GM12878 (cell line): ENCODE measurements at regions not wholly inside any gene's neighbourhood (a gene's known extent, or its start where the extent isn't known, plus 50 kb on each side); places are given as distances from the start of the nearest gene placed in this dataset.

Experiments used
- ATAC-seq: fragments of 200-7000 bp; cut with Tn5 transposase; 3 replicates; pipeline ENCODE4 v1.9.1; 2020; ENCODE audit warnings: mild to moderate bottlenecking, moderate library complexity
- BruUV-seq: library from RNA; stranded (reverse); fragments of 400-500 nt; replicated peaks from 2 replicates; lab custom pipeline; 2021; lab: Mats Ljungman, UMichigan
- CTCF ChIA-PET: fragments of 300-600 bp; sonication (Branson Sonifier 250); formaldehyde crosslinking; extraction: SDS; loops from one replicate; lab custom pipeline; 2021; ENCODE audit warnings: inconsistent platforms; lab: Yijun Ruan, JAX
- POLR2A ChIA-PET: fragments of 350-600 bp; formaldehyde crosslinking; extraction: SDS; loops from one replicate; lab custom pipeline; 2021; ENCODE audit warnings: inconsistent platforms; lab: Charles Lee
- RAD21 ChIA-PET: fragments of 300-600 bp; sonication (Branson Sonifier 250); formaldehyde crosslinking; loops from one replicate; lab custom pipeline; 2023; ENCODE audit warnings: antibody characterized with exemption; ENCODE audit not compliant: unreplicated experiment; lab: Charles Lee
- SMC1A ChIA-PET: fragments of 300-600 bp; sonication (Branson Sonifier 250); formaldehyde crosslinking; loops from one replicate; lab custom pipeline; 2023; ENCODE audit not compliant: unreplicated experiment, uncharacterized antibody; lab: Charles Lee
- DNase-seq: peaks from one replicate; pipeline ENCODE4 v3.0.0-alpha.2; 2011; ENCODE audit warnings: low read depth, low spot score
- FAIRE-seq: peaks from 3 replicates; lab custom pipeline; 2011; peaks lifted over from hg19 to GRCh38; lab: Jason Lieb, UNC
- H2AFZ ChIP-seq: 2 replicates; pipeline ENCODE4 v1.6.0; 2011; ENCODE audit warnings: low read depth, low read length, control low read depth; ENCODE audit not compliant: control insufficient read depth
- H3K27ac ChIP-seq: 2 replicates; pipeline ENCODE4 v1.5.1; 2011; ENCODE audit warnings: control low read depth; ENCODE audit not compliant: control insufficient read depth, insufficient read depth
- H3K27me3 ChIP-seq, 2 experiments: replicated peaks in 1 of 2; 2 replicates each; pipeline versions ENCODE4 v1.6.0 to v1.6.1; 2011; ENCODE audit warnings: low read length in 1 of 2; ENCODE audit not compliant: control insufficient read depth in 2 of 2, insufficient read depth in 2 of 2
- H3K36me3 ChIP-seq, 2 experiments: 2 replicates each; pipeline ENCODE4 v1.5.1; 2011; ENCODE audit warnings: low read length in 1 of 2; ENCODE audit not compliant: control insufficient read depth in 2 of 2, insufficient read depth in 2 of 2
- H3K4me1 ChIP-seq: 2 replicates; pipeline ENCODE4 v1.6.1; 2011; ENCODE audit warnings: mild to moderate bottlenecking, low read length, moderate library complexity, mixed read lengths; ENCODE audit not compliant: control insufficient read depth, insufficient read depth
- H3K4me2 ChIP-seq: 2 replicates; pipeline ENCODE4 v1.6.0; 2011; ENCODE audit warnings: control low read depth; ENCODE audit not compliant: control insufficient read depth, insufficient read depth
- H3K4me3 ChIP-seq: fragments of 200-600 bp; sonication (generic); 2 replicates; pipeline ENCODE4 v1.5.1; 2016
- H3K79me2 ChIP-seq: 2 replicates; pipeline ENCODE4 v1.6.0; 2011; ENCODE audit warnings: low read length; ENCODE audit not compliant: control insufficient read depth, insufficient read depth
- H3K9ac ChIP-seq: 2 replicates; pipeline ENCODE4 v1.8.0; 2011; ENCODE audit warnings: low read length, control low read depth, mixed read lengths; ENCODE audit not compliant: control insufficient read depth, insufficient read depth
- H3K9me3 ChIP-seq: replicated peaks from 3 replicates; pipeline ENCODE4 v1.5.1; 2011; ENCODE audit warnings: mild to moderate bottlenecking, low read length; ENCODE audit not compliant: control insufficient read depth, insufficient read depth
- H4K20me1 ChIP-seq: 2 replicates; pipeline ENCODE4 v1.6.0; 2011; ENCODE audit not compliant: control insufficient read depth, insufficient read depth
- CREM ChIP-seq: IDR thresholded peaks from 2 replicates; pipeline ENCODE4 v1.6.1; 2014; ENCODE audit warnings: antibody characterized with exemption, low read depth
- ELK1 ChIP-seq: IDR thresholded peaks from 2 replicates; pipeline ENCODE4 v1.6.1; 2012; ENCODE audit warnings: low read depth, low read length, improper control_type of control experiment
- EZH2 ChIP-seq: IDR thresholded peaks from 2 replicates; pipeline ENCODE4 v1.6.1; 2012; ENCODE audit warnings: low read depth, mild to moderate bottlenecking, control low read depth, inconsistent platforms, low read length, borderline replicate concordance; ENCODE audit not compliant: control insufficient read depth
- FOXK2 ChIP-seq: fragments of 450-650 bp; IDR thresholded peaks from 2 replicates; pipeline ENCODE4 v1.6.1; 2017; ENCODE audit warnings: mild to moderate bottlenecking, moderate library complexity
- JUNB ChIP-seq: IDR thresholded peaks from 2 replicates; pipeline ENCODE4 v1.6.1; 2016; ENCODE audit warnings: antibody characterized with exemption, mild to moderate bottlenecking
- MTA2 ChIP-seq: fragments of 450-650 bp; IDR thresholded peaks from 2 replicates; pipeline ENCODE4 v1.6.1; 2016; ENCODE audit warnings: low read depth, mild to moderate bottlenecking, moderate library complexity
- MTA3 ChIP-seq: IDR thresholded peaks from 2 replicates; pipeline ENCODE4 v1.6.1; 2012; ENCODE audit warnings: low read length, inconsistent platforms, borderline replicate concordance
- NFYB ChIP-seq: IDR thresholded peaks from 2 replicates; pipeline ENCODE4 v1.6.1; 2011; ENCODE audit warnings: low read depth, mild to moderate bottlenecking, low read length, improper control_type of control experiment, moderate library complexity; ENCODE audit not compliant: insufficient read depth
- NR2C1 ChIP-seq: fragments of 450-650 bp; IDR thresholded peaks from 2 replicates; pipeline ENCODE4 v1.6.1; 2017; ENCODE audit warnings: antibody characterized with exemption, mild to moderate bottlenecking, moderate library complexity
- PML ChIP-seq: IDR thresholded peaks from 2 replicates; pipeline ENCODE4 v1.6.1; 2012; ENCODE audit warnings: low read length, inconsistent platforms
- SKIL ChIP-seq: fragments of 450-650 bp; IDR thresholded peaks from 2 replicates; pipeline ENCODE4 v1.6.1; 2017; ENCODE audit warnings: mild to moderate bottlenecking, low read depth, inconsistent platforms; ENCODE audit not compliant: poor library complexity, severe bottlenecking
- SMC3 ChIP-seq: IDR thresholded peaks from 2 replicates; pipeline ENCODE4 v1.6.1; 2011; ENCODE audit warnings: low read length, improper control_type of control experiment, borderline replicate concordance
- WRNIP1 ChIP-seq: IDR thresholded peaks from 2 replicates; pipeline ENCODE4 v1.6.1; 2011; ENCODE audit warnings: low read depth, low read length, improper control_type of control experiment, borderline replicate concordance
- ZNF384 ChIP-seq: IDR thresholded peaks from 2 replicates; pipeline ENCODE4 v1.6.1; 2012; ENCODE audit warnings: low read depth, mild to moderate bottlenecking, low read length, improper control_type of control experiment, borderline replicate concordance
- WGBS: methylation state at CpG from one replicate; pipeline ENCODE4 v1.1.6; 2016; ENCODE audit warnings: low lambda C conversion rate; ENCODE audit not compliant: insufficient replicate concordance, insufficient coverage; ENCODE audit errors: missing lambda C conversion rate; 5-methylcytosine and 5-hydroxymethylcytosine counted together
- in situ Hi-C: fragments of 300-500 bp; cut with MboI; formaldehyde crosslinking; loops from 9 replicates; pipeline ENCODE4 v1.14.3; 2018; ENCODE audit warnings: mixed read lengths
- intact Hi-C: fragments of 100-400 bp; cut with micrococcal nuclease; formaldehyde crosslinking; loops from one replicate; pipeline ENCODE4 v1.14.2; 2022; ENCODE audit not compliant: unreplicated experiment

GRCh38 chr4:183035726-183036415 is 63.2 kb upstream of the WWC2 start (continued):
- TF ChIP-seq MTA2 (no peak), ZNF384 (no peak), CREM (no peak), JUNB (no peak), SMC3 (no peak)
- TF ChIP-seq, all 136 proteins: peak for 0

- RAD21 ChIA-PET: no interaction called here
- in situ Hi-C loops: no loop called here
- intact Hi-C loops: no loop called here
- Histone ChIP-seq H3K4me3 (no peak overlapping the region), H2AFZ (no peak overlapping the region), H3K36me3 (no peaks in the 10 kb centered on the region), H3K9me3 (no peaks in the 10 kb centered on the region), H3K9ac (no peak overlapping the region), H3K4me2 (no peak overlapping the region), H3K79me2 (no peaks in the 10 kb centered on the region), H3K27ac (no peak overlapping the region), H3K4me1 (no peaks in the 10 kb centered on the region), H3K27me3 (no peaks in the 10 kb centered on the region; a peak in 1 of 4 replicates), H4K20me1 (no peaks in the 10 kb centered on the region)
- CTCF ChIA-PET: no interaction called here
- POLR2A ChIA-PET: no interaction called here
- SMC1A ChIA-PET: no interaction called here
- ATAC-seq (no peak), FAIRE-seq (no peak), DNase-seq (no peak)
- BruUV-seq: no TSS peak
- TF ChIP-seq NR2C1 (no peak), WRNIP1 (no peak), EZH2 (no peak), MTA3 (no peak), SKIL (no peak), PML (no peak), ELK1 (no peak), NFYB (no peak), FOXK2 (no peak)
- 35% methylated on average over 5 of the region's 5 CpGs for WGBS
Measured at GRCh38 chr4:183035256-183035655, 63.8 kb upstream of the WWC2 start.
